ENCODE measurements at regions not wholly inside any gene's neighbourhood (a gene's known extent, or its start where the extent isn't known, plus 50 kb on each side); places are given as distances from the start of the nearest gene placed in this dataset.

- H2AFZ ChIP-seq (ENCODE audit: low read depth, low read length): no peak overlapping the region
- H3K4me2 ChIP-seq (ENCODE audit: insufficient read depth, low read length): no peak overlapping the region
- H3K4me1 ChIP-seq (ENCODE audit: insufficient read depth, low read length): peaks cover 6% of the 10 kb centered on the region
- TF ChIP-seq CTCF (IDR thresholded peaks at IDR 0.05; ENCODE audit: borderline replicate concordance, extremely low read depth, low read length, poor library complexity, severe bottlenecking) (no peak), EZH2 (IDR thresholded peaks at IDR 0.05; ENCODE audit: borderline replicate concordance, low read depth, low read length, severe bottlenecking) (no peak)
- no peaks in the 10 kb centered on the region for H3K9me3 ChIP-seq (ENCODE audit: insufficient read depth, low read length, severe bottlenecking)
- no peaks in the 10 kb centered on the region for H3K79me2 ChIP-seq (ENCODE audit: insufficient read depth, low read length)
- no peaks in the 10 kb centered on the region for H4K20me1 ChIP-seq (ENCODE audit: insufficient read depth, low read length)
- DNase-seq (no peak), ATAC-seq (ENCODE audit: insufficient read depth, low read depth) (no peak)
- H3K9ac ChIP-seq (ENCODE audit: low read depth, low read length): no peak overlapping the region
- no peak overlapping the region for H3K27ac ChIP-seq (ENCODE audit: low read length)
- H3K4me3 ChIP-seq (ENCODE audit: low read depth in 1 of 2, low read length in 2 of 2): no peak overlapping the region
- H3K36me3 ChIP-seq (ENCODE audit: insufficient read depth, low read length): no peaks in the 10 kb centered on the region
- H3K27me3 ChIP-seq (ENCODE audit: insufficient read depth, low read length, poor library complexity): no peaks in the 10 kb centered on the region
Measured at GRCh38 chr7:10919923-10920322, 53.7 kb upstream of the PHF14 start.
